NT2/D1 (cell line): ENCODE measurements at regions not wholly inside any gene's neighbourhood (a gene's known extent, or its start where the extent isn't known, plus 50 kb on each side); places are given as distances from the start of the nearest gene placed in this dataset.

Experiments used
- SUZ12 ChIP-seq: IDR thresholded peaks from 2 replicates; pipeline ENCODE4 v1.6.1; 2011; ENCODE audit not compliant: insufficient read length, insufficient read depth; ENCODE audit errors: extremely low read depth
- YY1 ChIP-seq: IDR thresholded peaks from 2 replicates; pipeline ENCODE4 v1.6.1; 2011; ENCODE audit not compliant: insufficient read length, insufficient read depth
- ZNF274 ChIP-seq: IDR thresholded peaks from 2 replicates; pipeline ENCODE4 v1.6.1; 2011; ENCODE audit warnings: mild to moderate bottlenecking, low read depth, low read length

GRCh38 chr20:4431446-4431845 is 182.4 kb upstream of the ADRA1D start:
- TF ChIP-seq ZNF274 (no peak), YY1 (no peak), SUZ12 (no peak)
